ENCODE measurements at regions not wholly inside any gene's neighbourhood (a gene's known extent, or its start where the extent isn't known, plus 50 kb on each side); places are given as distances from the start of the nearest gene placed in this dataset.

DNA sequence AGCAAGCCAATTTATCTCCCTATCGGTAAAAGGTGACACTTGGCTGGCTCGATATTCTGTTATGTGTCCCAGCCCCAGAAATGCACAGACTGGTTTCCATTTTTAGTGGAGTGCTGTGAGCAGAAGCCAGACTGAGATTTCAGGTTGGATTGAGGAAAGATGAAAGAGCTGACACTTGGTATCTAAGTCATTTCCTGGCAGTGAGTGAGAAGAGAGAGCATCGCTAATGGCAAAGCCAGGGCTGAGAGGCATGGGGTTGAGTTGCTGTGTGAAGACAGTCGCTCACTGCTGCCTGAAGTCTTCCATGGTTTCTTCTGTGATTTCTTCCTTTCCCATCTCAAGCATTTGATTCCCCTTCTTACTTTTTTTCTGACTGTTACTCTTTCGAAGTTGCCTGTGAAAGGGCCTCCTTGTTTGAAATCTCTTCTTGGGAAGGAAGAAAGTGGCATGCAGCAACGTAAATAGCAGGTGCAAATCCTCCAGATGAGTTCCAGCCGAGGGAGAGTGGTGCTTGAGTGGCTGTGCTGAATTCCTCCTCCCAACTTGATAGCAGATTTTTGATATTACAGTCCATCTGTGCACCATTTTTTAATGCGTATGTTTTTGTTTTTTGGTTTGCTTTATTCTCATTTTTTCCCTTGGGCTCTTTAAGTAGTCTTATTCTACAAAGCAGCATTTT lies 109.2 kb upstream of the LIMCH1 start (continued):
- TF ChIP-seq, protein P1, sequence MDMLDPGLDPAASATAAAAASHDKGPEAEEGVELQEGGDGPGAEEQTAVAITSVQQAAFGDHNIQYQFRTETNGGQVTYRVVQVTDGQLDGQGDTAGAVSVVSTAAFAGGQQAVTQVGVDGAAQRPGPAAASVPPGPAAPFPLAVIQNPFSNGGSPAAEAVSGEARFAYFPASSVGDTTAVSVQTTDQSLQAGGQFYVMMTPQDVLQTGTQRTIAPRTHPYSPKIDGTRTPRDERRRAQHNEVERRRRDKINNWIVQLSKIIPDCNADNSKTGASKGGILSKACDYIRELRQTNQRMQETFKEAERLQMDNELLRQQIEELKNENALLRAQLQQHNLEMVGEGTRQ (IDR thresholded peaks at IDR 0.05; ENCODE audit: low read length): no peak
- TF ChIP-seq SUZ12 (IDR thresholded peaks at IDR 0.05; ENCODE audit: low read length): no peak
- no peak for TF ChIP-seq BRCA1 (IDR thresholded peaks at IDR 0.05; ENCODE audit: low read depth, low read length)
- TF ChIP-seq, protein P2, sequence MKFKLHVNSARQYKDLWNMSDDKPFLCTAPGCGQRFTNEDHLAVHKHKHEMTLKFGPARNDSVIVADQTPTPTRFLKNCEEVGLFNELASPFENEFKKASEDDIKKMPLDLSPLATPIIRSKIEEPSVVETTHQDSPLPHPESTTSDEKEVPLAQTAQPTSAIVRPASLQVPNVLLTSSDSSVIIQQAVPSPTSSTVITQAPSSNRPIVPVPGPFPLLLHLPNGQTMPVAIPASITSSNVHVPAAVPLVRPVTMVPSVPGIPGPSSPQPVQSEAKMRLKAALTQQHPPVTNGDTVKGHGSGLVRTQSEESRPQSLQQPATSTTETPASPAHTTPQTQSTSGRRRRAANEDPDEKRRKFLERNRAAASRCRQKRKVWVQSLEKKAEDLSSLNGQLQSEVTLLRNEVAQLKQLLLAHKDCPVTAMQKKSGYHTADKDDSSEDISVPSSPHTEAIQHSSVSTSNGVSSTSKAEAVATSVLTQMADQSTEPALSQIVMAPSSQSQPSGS (IDR thresholded peaks at IDR 0.05; ENCODE audit: low read length): no peak
